VCaP (cell line): ENCODE measurements at regions not wholly inside any gene's neighbourhood (a gene's known extent, or its start where the extent isn't known, plus 50 kb on each side); places are given as distances from the start of the nearest gene placed in this dataset.

Source experiments
- H3K27ac ChIP-seq: fragments of 450-650 bp; 2 replicates; pipeline ENCODE4 v1.5.1; 2017
- CTCF ChIP-seq: fragments of 450-650 bp; conservative IDR thresholded peaks from 2 replicates; pipeline ENCODE4 v1.5.1; 2017; ENCODE audit warnings: mild to moderate bottlenecking, moderate library complexity

GRCh38 chr5:16229357-16229940, 49.9 kb upstream of the MARCHF11 start:
- TF ChIP-seq CTCF = no peak
- no peak overlapping the region for H3K27ac ChIP-seq
